Hepatocyte (in vitro differentiated cells): ENCODE measurements at regions not wholly inside any gene's neighbourhood (a gene's known extent, or its start where the extent isn't known, plus 50 kb on each side); places are given as distances from the start of the nearest gene placed in this dataset.

ENCODE experiments used
- DNase-seq: peaks from one replicate; pipeline ENCODE4 v3.0.0-alpha.2; 2016; ENCODE audit warnings: low spot score
- H2AFZ ChIP-seq: fragments of 200-600 bp; sonication (generic); 2 replicates; pipeline ENCODE4 v1.6.0; 2016; ENCODE audit warnings: antibody characterized with exemption, mild to moderate bottlenecking
- H3K27ac ChIP-seq: fragments of 200-600 bp; sonication (generic); 2 replicates; pipeline ENCODE4 v1.5.1; 2016; ENCODE audit warnings: mild to moderate bottlenecking
- H3K27me3 ChIP-seq: fragments of 200-600 bp; sonication (generic); 2 replicates; pipeline ENCODE4 v1.6.1; 2016
- H3K36me3 ChIP-seq: fragments of 200-600 bp; sonication (generic); replicated peaks from 2 replicates; pipeline ENCODE4 v1.5.1; 2016; ENCODE audit warnings: low read depth; ENCODE audit not compliant: insufficient read depth
- H3K4me1 ChIP-seq: fragments of 200-600 bp; sonication (generic); 2 replicates; pipeline ENCODE4 v1.5.1; 2016; ENCODE audit warnings: mild to moderate bottlenecking, moderate library complexity; ENCODE audit not compliant: insufficient read depth
- H3K4me2 ChIP-seq: fragments of 200-600 bp; sonication (generic); 2 replicates; pipeline ENCODE4 v1.6.0; 2016
- H3K4me3 ChIP-seq: fragments of 200-600 bp; sonication (generic); 2 replicates; pipeline ENCODE4 v1.5.1; 2016; ENCODE audit warnings: mild to moderate bottlenecking
- H3K79me2 ChIP-seq: fragments of 200-600 bp; sonication (generic); 2 replicates; pipeline ENCODE4 v1.6.0; 2017; ENCODE audit warnings: mild to moderate bottlenecking
- H3K9me2 ChIP-seq: fragments of 200-600 bp; sonication (generic); replicated peaks from 2 replicates; pipeline ENCODE4 v1.6.0; 2017; ENCODE audit warnings: mild to moderate bottlenecking; ENCODE audit not compliant: insufficient read depth
- H3K9me3 ChIP-seq: fragments of 200-600 bp; sonication (generic); 2 replicates; pipeline ENCODE4 v1.5.1; 2016; ENCODE audit warnings: low read depth, mild to moderate bottlenecking
- H4K20me1 ChIP-seq: fragments of 200-600 bp; sonication (generic); 2 replicates; pipeline ENCODE4 v1.6.0; 2016; ENCODE audit warnings: mild to moderate bottlenecking; ENCODE audit not compliant: insufficient read depth, poor library complexity, severe bottlenecking
- EZH2 ChIP-seq: fragments of 200-600 bp; sonication (generic); IDR thresholded peaks from 2 replicates; pipeline ENCODE4 v1.6.1; 2016; ENCODE audit warnings: antibody characterized with exemption, mild to moderate bottlenecking, borderline replicate concordance
- EZH2phosphoT487 ChIP-seq: fragments of 200-600 bp; sonication (generic); IDR thresholded peaks from one replicate; pipeline ENCODE4 v1.6.1; 2018; ENCODE audit warnings: antibody characterized with exemption, mild to moderate bottlenecking, low read depth, moderate library complexity; ENCODE audit not compliant: unreplicated experiment, severe bottlenecking
- WGBS: methylation state at CpG from one replicate; pipeline ENCODE4 v1.1.6; 2016; ENCODE audit warnings: low lambda C conversion rate; ENCODE audit errors: missing lambda C conversion rate; 5-methylcytosine and 5-hydroxymethylcytosine counted together
- TF ChIP-seq, protein P1 (sequence below): fragments of 200-600 bp; sonication (generic); IDR thresholded peaks from 2 replicates; pipeline ENCODE4 v1.5.1; 2016; ENCODE audit warnings: antibody characterized with exemption, mild to moderate bottlenecking; ENCODE audit not compliant: poor library complexity

DNA sequence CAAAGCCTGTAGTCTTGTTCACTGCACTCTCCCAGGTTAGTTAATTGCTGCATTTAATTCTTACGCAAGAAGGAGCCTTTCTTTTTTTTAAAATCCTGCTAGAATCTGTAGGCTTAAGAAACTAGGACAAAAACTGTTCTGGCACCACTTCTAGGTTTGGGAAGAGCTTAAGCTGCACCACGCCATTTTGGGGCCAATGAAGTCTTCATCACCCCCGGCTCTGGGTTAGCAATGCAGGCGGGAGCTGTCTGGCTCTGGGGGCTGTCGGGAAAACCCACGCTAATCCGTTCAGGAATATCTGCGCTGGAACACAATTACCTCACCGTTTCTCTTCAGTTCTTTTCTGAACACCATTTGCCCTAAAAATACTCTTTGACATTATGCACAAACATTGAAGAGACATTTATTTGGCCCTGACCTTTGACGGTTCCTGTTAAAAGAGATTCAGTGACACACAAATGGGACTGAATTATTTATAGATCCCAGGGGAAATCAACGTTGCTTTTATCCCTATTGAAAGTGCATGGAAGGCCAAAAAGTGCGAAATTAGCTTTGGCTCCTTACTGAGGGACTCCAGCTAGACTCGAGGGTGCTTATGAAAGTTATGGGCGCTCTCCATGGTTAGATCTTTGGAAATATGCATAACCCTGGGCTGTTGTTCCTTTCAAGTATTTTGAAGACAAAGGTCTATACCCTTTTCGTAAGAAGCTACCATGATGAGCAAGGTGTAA is 249.2 kb downstream of the HAPSTR1 start:
- 84% methylated on average over 15 of the region's 15 CpGs for WGBS
- Histone ChIP-seq H2AFZ (no peak overlapping the region), H3K27me3 (no peaks in the 10 kb centered on the region), H3K4me3 (no peak overlapping the region), H4K20me1 (no peaks in the 10 kb centered on the region), H3K27ac (no peak overlapping the region), H3K4me2 (no peak overlapping the region), H3K9me2 (no peaks in the 10 kb centered on the region), H3K36me3 (no peaks in the 10 kb centered on the region), H3K4me1 (no peaks in the 10 kb centered on the region), H3K79me2 (no peaks in the 10 kb centered on the region), H3K9me3 (no peaks in the 10 kb centered on the region)
- no peak for TF ChIP-seq EZH2phosphoT487
- TF ChIP-seq, protein P1, sequence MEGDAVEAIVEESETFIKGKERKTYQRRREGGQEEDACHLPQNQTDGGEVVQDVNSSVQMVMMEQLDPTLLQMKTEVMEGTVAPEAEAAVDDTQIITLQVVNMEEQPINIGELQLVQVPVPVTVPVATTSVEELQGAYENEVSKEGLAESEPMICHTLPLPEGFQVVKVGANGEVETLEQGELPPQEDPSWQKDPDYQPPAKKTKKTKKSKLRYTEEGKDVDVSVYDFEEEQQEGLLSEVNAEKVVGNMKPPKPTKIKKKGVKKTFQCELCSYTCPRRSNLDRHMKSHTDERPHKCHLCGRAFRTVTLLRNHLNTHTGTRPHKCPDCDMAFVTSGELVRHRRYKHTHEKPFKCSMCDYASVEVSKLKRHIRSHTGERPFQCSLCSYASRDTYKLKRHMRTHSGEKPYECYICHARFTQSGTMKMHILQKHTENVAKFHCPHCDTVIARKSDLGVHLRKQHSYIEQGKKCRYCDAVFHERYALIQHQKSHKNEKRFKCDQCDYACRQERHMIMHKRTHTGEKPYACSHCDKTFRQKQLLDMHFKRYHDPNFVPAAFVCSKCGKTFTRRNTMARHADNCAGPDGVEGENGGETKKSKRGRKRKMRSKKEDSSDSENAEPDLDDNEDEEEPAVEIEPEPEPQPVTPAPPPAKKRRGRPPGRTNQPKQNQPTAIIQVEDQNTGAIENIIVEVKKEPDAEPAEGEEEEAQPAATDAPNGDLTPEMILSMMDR = no peak
- TF ChIP-seq EZH2 = no peak
- no peak for DNase-seq

DNA sequence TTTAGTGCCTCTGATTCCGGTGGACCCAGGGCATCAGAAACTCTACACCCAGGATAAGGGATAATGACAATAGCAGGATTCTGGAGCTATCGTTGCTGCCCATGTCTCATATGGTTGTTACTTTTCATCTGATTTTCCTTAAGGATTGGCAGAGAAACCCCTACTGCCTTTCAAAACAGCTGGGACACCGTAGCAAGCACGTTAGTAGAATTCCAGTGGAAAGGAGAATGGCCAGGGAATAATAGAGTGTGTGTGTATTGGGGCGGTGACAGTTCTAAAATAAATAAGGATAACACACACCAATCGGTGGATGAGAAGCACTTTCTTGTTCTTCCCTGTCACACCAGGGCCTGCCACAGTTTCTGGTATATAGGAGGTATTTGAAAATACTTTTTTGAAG is 251.8 kb downstream of the HAPSTR1 start:
- TF ChIP-seq EZH2phosphoT487 = no peak
- TF ChIP-seq, protein P1 = no peak
- TF ChIP-seq EZH2 = no peak
- H2AFZ ChIP-seq = no peak overlapping the region
- H3K4me2 ChIP-seq = no peak overlapping the region

DNA sequence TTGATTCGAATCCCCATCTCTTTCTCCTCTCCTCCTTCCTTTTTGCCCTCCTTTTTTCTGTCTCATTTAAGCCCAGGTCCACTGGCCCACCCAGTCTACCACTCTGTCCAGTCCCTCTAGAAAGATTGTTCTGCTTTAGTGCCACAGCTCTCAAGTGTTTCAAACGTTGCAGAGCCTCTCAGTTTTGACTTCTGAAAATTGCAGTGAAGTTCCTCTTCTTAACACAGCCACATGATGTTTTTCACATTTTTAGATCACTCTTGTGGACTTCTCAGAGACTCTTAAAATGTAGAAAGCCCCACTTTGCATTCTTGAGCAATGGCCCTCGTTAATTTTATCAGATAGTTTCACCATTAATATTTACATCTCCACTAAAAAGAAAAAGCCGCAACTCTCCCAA is 253.1 kb downstream of the HAPSTR1 start:
- Histone ChIP-seq H3K27ac (no peak overlapping the region), H3K27me3 (no peaks in the 10 kb centered on the region), H3K36me3 (no peaks in the 10 kb centered on the region), H4K20me1 (no peaks in the 10 kb centered on the region), H3K4me1 (no peaks in the 10 kb centered on the region), H3K79me2 (no peaks in the 10 kb centered on the region), H3K4me2 (no peak overlapping the region), H2AFZ (no peak overlapping the region), H3K9me2 (no peaks in the 10 kb centered on the region), H3K4me3 (no peak overlapping the region), H3K9me3 (no peaks in the 10 kb centered on the region)
- TF ChIP-seq, protein P1 = no peak
- TF ChIP-seq EZH2 (no peak), EZH2phosphoT487 (no peak)
- no peak for DNase-seq
- WGBS = 69% methylated on average over 4 of the region's 4 CpGs

More for the DNA sequence above, 251.8 kb downstream of the HAPSTR1 start:
- H3K36me3 ChIP-seq = no peaks in the 10 kb centered on the region
- no peaks in the 10 kb centered on the region for H3K4me1 ChIP-seq
- H3K79me2 ChIP-seq = no peaks in the 10 kb centered on the region
- no peaks in the 10 kb centered on the region for H3K9me3 ChIP-seq
- no peak overlapping the region for H3K4me3 ChIP-seq
- DNase-seq = no peak
- 65% methylated on average over 6 of the region's 6 CpGs for WGBS
- H4K20me1 ChIP-seq = no peaks in the 10 kb centered on the region
- H3K9me2 ChIP-seq = no peaks in the 10 kb centered on the region
- no peak overlapping the region for H3K27ac ChIP-seq
- H3K27me3 ChIP-seq = no peaks in the 10 kb centered on the region
